SK-N-SH treated with all-trans-retinoic acid at 6 μM for 48 hours (cell line): ENCODE measurements at regions not wholly inside any gene's neighbourhood (a gene's known extent, or its start where the extent isn't known, plus 50 kb on each side); places are given as distances from the start of the nearest gene placed in this dataset.

Experiments used
- ATAC-seq: fragments of 200-7000 bp; cut with Tn5 transposase; 3 replicates; pipeline ENCODE4 v1.9.1; 2020; ENCODE audit warnings: mild to moderate bottlenecking, moderate library complexity
- ARNTL ChIP-seq: fragments of 450-650 bp; formaldehyde crosslinking; IDR thresholded peaks from 2 replicates; pipeline ENCODE4 v1.5.0; 2020; ENCODE audit warnings: low read depth, mild to moderate bottlenecking, moderate library complexity, borderline replicate concordance
- CREB5 ChIP-seq: fragments of 250-450 bp; sonication (Bioruptor Pico); IDR thresholded peaks from 2 replicates; pipeline ENCODE4 v1.5.1; 2020; ENCODE audit warnings: low read depth, mild to moderate bottlenecking, moderate library complexity
- CSDC2 ChIP-seq: fragments of 250-450 bp; sonication (Bioruptor Pico); IDR thresholded peaks from 2 replicates; pipeline ENCODE4 v1.5.0; 2020; ENCODE audit warnings: mild to moderate bottlenecking, moderate library complexity
- CSRNP3 ChIP-seq: fragments of 250-450 bp; sonication (Bioruptor Pico); IDR thresholded peaks from 2 replicates; pipeline ENCODE4 v1.5.1; 2021; ENCODE audit warnings: mild to moderate bottlenecking, moderate library complexity
- ESRRG ChIP-seq: fragments of 250-450 bp; sonication (Bioruptor Pico); IDR thresholded peaks from 2 replicates; pipeline ENCODE4 v1.6.1; 2021; ENCODE audit warnings: mild to moderate bottlenecking
- GLIS3 ChIP-seq: fragments of 250-450 bp; sonication (Bioruptor Pico); IDR thresholded peaks from 2 replicates; pipeline ENCODE4 v1.5.0; 2020; ENCODE audit warnings: mild to moderate bottlenecking, moderate library complexity
- ISL1 ChIP-seq: fragments of 250-450 bp; sonication (Bioruptor Pico); IDR thresholded peaks from 2 replicates; pipeline ENCODE4 v2.1.2; 2022; ENCODE audit warnings: mild to moderate bottlenecking, moderate library complexity
- OSR1 ChIP-seq: fragments of 250-450 bp; sonication (Bioruptor Pico); IDR thresholded peaks from 2 replicates; pipeline ENCODE4 v1.8.0; 2022; ENCODE audit warnings: moderate library complexity, mild to moderate bottlenecking, inconsistent platforms
- PATZ1 ChIP-seq: fragments of 250-450 bp; sonication (Bioruptor Pico); IDR thresholded peaks from 2 replicates; pipeline ENCODE4 v1.8.0; 2020; ENCODE audit warnings: mild to moderate bottlenecking, moderate library complexity, borderline replicate concordance
- POU6F1 ChIP-seq: fragments of 250-450 bp; sonication (Bioruptor Pico); IDR thresholded peaks from 2 replicates; pipeline ENCODE4 v1.8.0; 2021; ENCODE audit warnings: low read depth, mild to moderate bottlenecking, moderate library complexity, borderline replicate concordance
- PPARA ChIP-seq: fragments of 250-450 bp; sonication (Bioruptor Pico); IDR thresholded peaks from 2 replicates; pipeline ENCODE4 v1.5.0; 2020; ENCODE audit warnings: mild to moderate bottlenecking, borderline replicate concordance
- RARB ChIP-seq: fragments of 250-450 bp; sonication (Bioruptor Pico); IDR thresholded peaks from 2 replicates; pipeline ENCODE4 v1.8.0; 2021; ENCODE audit warnings: mild to moderate bottlenecking, moderate library complexity
- SNAI2 ChIP-seq: fragments of 250-450 bp; sonication (Bioruptor Pico); IDR thresholded peaks from 2 replicates; pipeline ENCODE4 v1.5.0; 2020; ENCODE audit warnings: mild to moderate bottlenecking, moderate library complexity
- TOX ChIP-seq: fragments of 250-450 bp; sonication (Bioruptor Pico); IDR thresholded peaks from 2 replicates; pipeline ENCODE4 v1.8.0; 2021; ENCODE audit warnings: mild to moderate bottlenecking, moderate library complexity, borderline replicate concordance
- ZC3H10 ChIP-seq: fragments of 250-450 bp; sonication (Bioruptor Pico); IDR thresholded peaks from 2 replicates; pipeline ENCODE4 v1.5.1; 2021; ENCODE audit warnings: mild to moderate bottlenecking, moderate library complexity
- ZFP3 ChIP-seq: fragments of 250-450 bp; sonication (Bioruptor Pico); IDR thresholded peaks from 2 replicates; pipeline ENCODE4 v1.5.0; 2020; ENCODE audit warnings: mild to moderate bottlenecking, moderate library complexity
- ZFP30 ChIP-seq: fragments of 450-650 bp; formaldehyde crosslinking; IDR thresholded peaks from 2 replicates; pipeline ENCODE4 v1.5.0; 2022; ENCODE audit warnings: mild to moderate bottlenecking, moderate library complexity
- ZNF565 ChIP-seq: fragments of 450-650 bp; formaldehyde crosslinking; conservative IDR thresholded peaks from 2 replicates; pipeline ENCODE4 v1.5.0; 2020; ENCODE audit warnings: low read depth, mild to moderate bottlenecking, moderate library complexity
- ZNF70 ChIP-seq: fragments of 450-650 bp; formaldehyde crosslinking; IDR thresholded peaks from 2 replicates; pipeline ENCODE4 v1.5.0; 2020; ENCODE audit warnings: mild to moderate bottlenecking, moderate library complexity
- ZNF8 ChIP-seq: fragments of 450-650 bp; formaldehyde crosslinking; IDR thresholded peaks from 2 replicates; pipeline ENCODE4 v1.5.0; 2020; ENCODE audit warnings: mild to moderate bottlenecking, moderate library complexity

GRCh38 chr13:38527140-38527539 lies 159.7 kb upstream of the FREM2 start:
- TF ChIP-seq OSR1 = no peak
- TF ChIP-seq ZC3H10 (CRISPR knock-in tag) = no peak
- no peak for TF ChIP-seq POU6F1 (CRISPR knock-in tag)
- TF ChIP-seq PPARA (CRISPR knock-in tag) = no peak
- no peak for TF ChIP-seq ZFP30 (CRISPR knock-in tag)
- no peak for TF ChIP-seq CSRNP3 (CRISPR knock-in tag)
- no peak for TF ChIP-seq SNAI2 (CRISPR knock-in tag)
- TF ChIP-seq, all 23 proteins: peak for 0
- ATAC-seq = no peak

- no peak for ATAC-seq
- TF ChIP-seq OSR1 = no peak
- no peak for TF ChIP-seq SNAI2 (CRISPR knock-in tag)
- TF ChIP-seq ISL1 (CRISPR knock-in tag) = no peak
- TF ChIP-seq CSDC2 = no peak
- TF ChIP-seq TOX (CRISPR knock-in tag) = no peak
- no peak for TF ChIP-seq POU6F1 (CRISPR knock-in tag)
- TF ChIP-seq PATZ1 = no peak
- no peak for TF ChIP-seq CSRNP3 (CRISPR knock-in tag)
- no peak for TF ChIP-seq RARB
- no peak for TF ChIP-seq ZNF70 (CRISPR knock-in tag)
- TF ChIP-seq ARNTL (CRISPR knock-in tag) = no peak
- TF ChIP-seq ZNF565 = no peak
- no peak for TF ChIP-seq ZC3H10 (CRISPR knock-in tag)
Observed at GRCh38 chr13:38528986-38529385, 157.9 kb upstream of the FREM2 start.

- ATAC-seq = peak; percentile 45; the same call in 1 of the 3 replicates
- no peak for TF ChIP-seq ARNTL (CRISPR knock-in tag)
- TF ChIP-seq ZFP30 (CRISPR knock-in tag) = no peak
- no peak for TF ChIP-seq CSDC2
- TF ChIP-seq ZC3H10 (CRISPR knock-in tag) = no peak
- TF ChIP-seq ZNF8 (CRISPR knock-in tag) = no peak
- TF ChIP-seq ESRRG (CRISPR knock-in tag) = no peak
- TF ChIP-seq ISL1 (CRISPR knock-in tag) = no peak
Observed at GRCh38 chr13:38530492-38530891, 156.4 kb upstream of the FREM2 start.

- ATAC-seq = no peak
- TF ChIP-seq GLIS3 (no peak), CREB5 (no peak), ISL1 (CRISPR knock-in tag) (no peak), CSRNP3 (CRISPR knock-in tag) (no peak), RARB (no peak), ZFP3 (CRISPR knock-in tag) (no peak), CSDC2 (no peak)
Observed at GRCh38 chr13:38535261-38535660, 151.6 kb upstream of the FREM2 start.
